ENCODE measurements at regions not wholly inside any gene's neighbourhood (a gene's known extent, or its start where the extent isn't known, plus 50 kb on each side); places are given as distances from the start of the nearest gene placed in this dataset.

- TF ChIP-seq YY1 (IDR thresholded peaks at IDR 0.05; ENCODE audit: insufficient read depth, insufficient read length) (no peak), ZNF274 (IDR thresholded peaks at IDR 0.05; ENCODE audit: low read depth, low read length) (no peak), SUZ12 (IDR thresholded peaks at IDR 0.05; ENCODE audit: extremely low read depth, insufficient read depth, insufficient read length) (no peak)
These were observed 75.7 kb upstream of the TBX3 start for GRCh38 chr12:114759635-114760034.

Data from NT2/D1 (cell line).